ENCODE measurements at regions not wholly inside any gene's neighbourhood (a gene's known extent, or its start where the extent isn't known, plus 50 kb on each side); places are given as distances from the start of the nearest gene placed in this dataset.

DNA sequence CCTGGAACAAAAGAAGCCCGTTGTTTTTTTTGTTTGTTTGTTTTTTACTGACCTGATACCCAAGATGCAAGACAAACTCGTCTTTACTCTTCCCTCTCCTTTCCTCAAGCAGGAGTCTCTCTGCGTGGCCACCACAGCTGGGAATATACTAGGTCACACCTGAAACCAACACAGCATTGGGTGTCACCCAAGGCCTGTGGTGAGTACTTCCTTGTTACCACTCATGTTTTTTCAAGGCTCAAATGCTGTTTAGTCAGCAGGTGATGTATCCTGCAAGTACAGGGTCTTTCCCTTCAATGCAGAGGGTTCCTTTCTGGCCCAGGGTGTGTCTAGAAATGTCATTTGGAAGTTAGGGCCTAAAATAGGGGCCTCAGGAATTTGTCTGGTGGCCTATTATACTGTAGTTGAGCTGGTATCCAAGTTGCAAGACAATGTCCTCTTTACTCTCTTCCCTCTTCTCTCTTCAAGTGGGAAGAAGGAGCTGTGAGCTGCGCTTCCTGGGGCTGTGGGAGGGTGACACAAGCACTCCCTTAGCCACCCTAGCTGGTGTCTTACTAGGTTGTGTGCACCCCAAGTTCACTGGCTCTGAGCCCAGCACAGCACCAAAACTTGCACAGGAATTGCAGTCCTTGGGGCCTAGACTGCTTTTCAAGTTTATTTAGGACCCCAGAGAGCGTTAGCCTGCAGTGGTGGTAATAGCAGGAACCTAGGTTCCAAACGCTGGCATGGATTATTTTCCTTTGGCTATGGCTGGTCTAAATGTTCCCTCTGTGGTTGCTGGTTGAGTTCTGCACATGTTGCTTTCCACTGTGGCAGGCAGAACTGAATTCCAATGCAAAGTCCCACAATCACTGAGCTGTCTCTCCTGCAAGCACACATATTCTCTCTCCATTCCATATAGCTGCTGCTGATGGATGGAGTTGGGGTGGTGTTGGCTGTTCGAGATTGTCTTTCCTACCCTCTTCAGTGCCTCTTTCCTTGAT, 91.4 kb upstream of the LYPLAL1 start:
- TF ChIP-seq, protein P1, sequence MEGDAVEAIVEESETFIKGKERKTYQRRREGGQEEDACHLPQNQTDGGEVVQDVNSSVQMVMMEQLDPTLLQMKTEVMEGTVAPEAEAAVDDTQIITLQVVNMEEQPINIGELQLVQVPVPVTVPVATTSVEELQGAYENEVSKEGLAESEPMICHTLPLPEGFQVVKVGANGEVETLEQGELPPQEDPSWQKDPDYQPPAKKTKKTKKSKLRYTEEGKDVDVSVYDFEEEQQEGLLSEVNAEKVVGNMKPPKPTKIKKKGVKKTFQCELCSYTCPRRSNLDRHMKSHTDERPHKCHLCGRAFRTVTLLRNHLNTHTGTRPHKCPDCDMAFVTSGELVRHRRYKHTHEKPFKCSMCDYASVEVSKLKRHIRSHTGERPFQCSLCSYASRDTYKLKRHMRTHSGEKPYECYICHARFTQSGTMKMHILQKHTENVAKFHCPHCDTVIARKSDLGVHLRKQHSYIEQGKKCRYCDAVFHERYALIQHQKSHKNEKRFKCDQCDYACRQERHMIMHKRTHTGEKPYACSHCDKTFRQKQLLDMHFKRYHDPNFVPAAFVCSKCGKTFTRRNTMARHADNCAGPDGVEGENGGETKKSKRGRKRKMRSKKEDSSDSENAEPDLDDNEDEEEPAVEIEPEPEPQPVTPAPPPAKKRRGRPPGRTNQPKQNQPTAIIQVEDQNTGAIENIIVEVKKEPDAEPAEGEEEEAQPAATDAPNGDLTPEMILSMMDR (IDR thresholded peaks at IDR 0.05; ENCODE audit: low read depth, low read length, missing control alignments): no peak
- DNase-seq (ENCODE audit: extremely low read depth, low read depth): no peak
- H3K4me3 ChIP-seq (replicated peaks; ENCODE audit: low read depth, low read length): no peak overlapping the region

DNA sequence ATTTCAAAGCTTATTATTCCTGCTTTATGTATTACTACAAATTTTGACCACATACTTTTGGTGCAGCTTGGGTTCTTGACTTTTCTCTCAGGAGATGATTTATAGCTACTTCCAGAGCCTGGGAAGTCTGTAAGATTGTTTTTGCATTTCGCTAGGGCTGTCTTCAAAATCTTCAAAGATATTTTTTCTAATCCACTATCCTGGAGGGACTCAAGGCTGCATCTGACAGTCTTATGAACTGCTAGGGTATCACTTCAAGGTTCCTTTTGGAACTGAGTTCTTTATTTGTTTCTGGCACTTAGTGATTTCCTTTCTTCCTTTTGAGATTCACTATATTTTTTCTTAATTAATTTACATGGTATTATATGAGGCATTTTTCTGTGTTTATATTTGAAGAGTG, 90.0 kb upstream of the LYPLAL1 start:
- H3K4me3 ChIP-seq (replicated peaks; ENCODE audit: low read depth, low read length): no peak overlapping the region
- no peak for DNase-seq (ENCODE audit: extremely low read depth, low read depth)
- TF ChIP-seq, protein P1 (IDR thresholded peaks at IDR 0.05; ENCODE audit: low read depth, low read length, missing control alignments): no peak

DNA sequence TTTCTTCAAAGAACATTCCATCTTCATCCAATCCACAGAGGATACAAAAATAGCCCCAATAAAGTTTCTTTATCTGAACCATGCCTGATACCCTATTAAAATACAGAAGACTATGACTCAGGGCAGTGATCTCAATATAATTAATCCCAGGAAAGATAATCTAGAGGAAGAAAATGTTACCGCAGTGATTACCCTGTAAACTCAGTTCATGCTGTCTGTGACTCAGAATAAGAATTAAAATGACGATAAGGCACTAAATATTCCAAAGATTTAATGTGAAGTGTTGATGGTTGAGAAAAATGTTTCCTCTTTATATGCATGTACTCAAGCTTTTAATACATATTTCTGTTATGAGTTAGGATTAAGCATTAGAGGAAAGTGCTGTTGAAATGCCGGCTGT, 88.6 kb upstream of the LYPLAL1 start:
- DNase-seq (ENCODE audit: extremely low read depth, low read depth): peak; percentile 33
- no peak overlapping the region for H3K4me3 ChIP-seq (replicated peaks; ENCODE audit: low read depth, low read length)
- TF ChIP-seq, protein P1 (IDR thresholded peaks at IDR 0.05; ENCODE audit: low read depth, low read length, missing control alignments): no peak

DNA sequence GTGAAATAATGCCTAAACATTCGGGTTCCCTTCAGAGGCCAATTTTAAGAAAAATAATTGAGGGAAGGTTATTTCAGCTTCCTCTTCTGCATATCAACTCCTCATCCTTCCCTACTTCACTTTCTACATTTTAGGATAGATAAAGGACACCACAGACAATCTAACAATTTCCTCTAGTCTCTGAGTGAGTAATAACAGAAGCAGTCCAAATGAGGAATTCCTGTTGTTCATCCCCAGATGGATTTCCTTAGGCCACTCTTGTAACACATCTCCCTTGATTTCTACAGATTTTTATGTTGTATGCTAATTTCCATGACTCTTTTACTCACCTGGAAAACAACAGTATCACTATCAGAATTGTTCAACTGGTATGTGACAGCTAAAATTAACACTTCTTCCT, 87.7 kb upstream of the LYPLAL1 start:
- TF ChIP-seq, protein P1 (IDR thresholded peaks at IDR 0.05; ENCODE audit: low read depth, low read length, missing control alignments): no peak
- DNase-seq (ENCODE audit: extremely low read depth, low read depth): no peak
- no peak overlapping the region for H3K4me3 ChIP-seq (replicated peaks; ENCODE audit: low read depth, low read length)

DNA sequence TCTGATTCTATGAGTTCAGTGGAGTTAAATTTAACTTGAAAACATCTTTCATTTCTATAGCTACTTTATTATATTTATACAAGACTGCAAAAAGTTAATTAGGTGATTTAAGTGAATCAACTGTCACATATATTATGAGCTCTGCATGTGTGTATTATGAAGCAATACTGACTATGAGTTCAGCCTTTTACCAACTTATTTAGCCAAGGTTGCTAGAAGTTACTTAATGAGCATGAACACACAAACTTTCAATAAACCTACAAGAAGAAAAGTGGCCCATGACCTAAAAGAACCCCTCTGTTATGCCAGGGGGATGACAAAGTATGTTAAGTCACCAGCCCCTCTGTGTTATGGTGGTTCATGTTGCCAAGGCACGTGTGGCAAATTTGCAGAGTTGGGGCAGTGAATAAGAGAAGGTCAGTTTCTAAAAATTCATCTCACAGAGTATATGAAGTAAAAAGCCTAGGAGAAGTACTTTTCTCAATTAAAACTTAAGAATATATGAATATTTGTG, 86.7 kb upstream of the LYPLAL1 start:
- TF ChIP-seq, protein P1 (IDR thresholded peaks at IDR 0.05; ENCODE audit: low read depth, low read length, missing control alignments): no peak
- no peak for DNase-seq (ENCODE audit: extremely low read depth, low read depth)
- H3K4me3 ChIP-seq (replicated peaks; ENCODE audit: low read depth, low read length): no peak overlapping the region

DNA sequence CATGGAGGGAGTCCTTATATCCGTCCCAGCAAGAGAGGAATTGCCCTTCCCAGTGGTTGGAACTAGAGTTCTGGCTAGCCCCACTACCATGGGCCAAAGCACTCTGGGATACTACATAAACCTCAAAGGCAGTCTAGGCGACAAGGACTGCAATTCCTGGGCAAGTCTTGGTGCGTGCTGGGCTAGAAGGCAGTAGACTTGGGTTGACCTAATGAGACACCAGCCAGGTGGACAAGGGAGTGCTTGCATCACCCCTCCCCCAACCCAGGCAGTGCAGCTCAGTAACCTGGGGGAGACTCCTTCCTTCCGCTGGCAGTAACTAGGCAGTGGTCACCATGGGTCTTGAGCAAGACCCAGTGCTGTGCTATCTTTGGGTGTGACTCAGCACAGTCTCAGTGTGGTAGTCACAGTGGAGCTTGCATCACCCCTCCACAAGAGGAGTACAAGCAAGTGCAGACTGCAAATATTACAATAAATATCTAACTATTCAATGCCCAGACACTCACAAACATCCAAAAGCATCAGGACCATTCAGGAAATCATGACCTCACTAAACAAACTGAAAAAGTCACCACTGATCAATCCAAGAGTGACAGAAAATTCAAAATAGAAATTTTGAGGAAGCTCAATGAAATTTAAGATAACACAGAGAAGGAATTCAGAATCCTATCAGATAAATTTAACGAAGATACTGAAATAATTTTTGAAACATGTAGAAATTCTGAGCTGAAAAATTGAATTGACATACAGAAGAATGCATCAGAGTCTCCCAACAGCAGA, 84.7 kb upstream of the LYPLAL1 start:
- TF ChIP-seq, protein P1 (IDR thresholded peaks at IDR 0.05; ENCODE audit: low read depth, low read length, missing control alignments): no peak

More for the DNA sequence above, 84.7 kb upstream of the LYPLAL1 start:
- H3K4me3 ChIP-seq (replicated peaks; ENCODE audit: low read depth, low read length): no peak overlapping the region
- DNase-seq (ENCODE audit: extremely low read depth, low read depth): peak; percentile 36
